ENCODE measurements at regions not wholly inside any gene's neighbourhood (a gene's known extent, or its start where the extent isn't known, plus 50 kb on each side); places are given as distances from the start of the nearest gene placed in this dataset.

- TF ChIP-seq CTCF (IDR thresholded peaks at IDR 0.05; ENCODE audit: poor library complexity) (no peak), EZH2phosphoT487 (IDR thresholded peaks at IDR 0.05; ENCODE audit: low read depth, severe bottlenecking, unreplicated experiment) (no peak), EZH2 (IDR thresholded peaks at IDR 0.05; ENCODE audit: borderline replicate concordance) (no peak)
Observed at GRCh38 chr6:133130863-133131262, 110.3 kb upstream of the EYA4 start.
